ENCODE measurements at regions not wholly inside any gene's neighbourhood (a gene's known extent, or its start where the extent isn't known, plus 50 kb on each side); places are given as distances from the start of the nearest gene placed in this dataset.

- CTCF ChIA-PET = no interaction called here
- Histone ChIP-seq H3K4me1 (ENCODE audit: control insufficient read depth, insufficient read depth, low read length) (no peaks in the 10 kb centered on the region), H3K4me3 (ENCODE audit: low read depth, low read length) (no peak overlapping the region), H3K36me3 (ENCODE audit: control insufficient read depth in 2 of 2, insufficient read depth in 1 of 2, low read length in 2 of 2) (no peaks in the 10 kb centered on the region), H3K27ac (ENCODE audit: extremely low read depth, low read depth, low read length) (no peak overlapping the region), H3K9me3 (ENCODE audit: control insufficient read depth, insufficient read depth, low read depth, low read length) (no peaks in the 10 kb centered on the region)
- POLR2A ChIA-PET = no interaction called here
- TF ChIP-seq ZNF558 (tag by site-specific recombination; IDR thresholded peaks at IDR 0.05) (no peak), ZNF23 (tag by site-specific recombination; IDR thresholded peaks at IDR 0.05; ENCODE audit: borderline replicate concordance) (no peak), ZNF266 (tag by site-specific recombination; IDR thresholded peaks at IDR 0.05; ENCODE audit: low read depth) (no peak), ZNF132 (tag by site-specific recombination; IDR thresholded peaks at IDR 0.05; ENCODE audit: borderline replicate concordance) (no peak), ZNF660 (tag by site-specific recombination; IDR thresholded peaks at IDR 0.05) (no peak), ZNF843 (tag by site-specific recombination; IDR thresholded peaks at IDR 0.05) (no peak), SCRT2 (tag by site-specific recombination; IDR thresholded peaks at IDR 0.05) (no peak), INSM2 (tag by site-specific recombination; IDR thresholded peaks at IDR 0.05) (no peak), IKZF3 (tag by site-specific recombination; IDR thresholded peaks at IDR 0.05) (no peak), YY2 (tag by site-specific recombination; IDR thresholded peaks at IDR 0.05) (no peak), TRIM28 (IDR thresholded peaks at IDR 0.05; ENCODE audit: borderline replicate concordance, low read length) (no peak), SCRT1 (tag by site-specific recombination; IDR thresholded peaks at IDR 0.05; ENCODE audit: borderline replicate concordance) (no peak), ZNF510 (tag by site-specific recombination; IDR thresholded peaks at IDR 0.05; ENCODE audit: insufficient replicate concordance) (no peak), ZNF654 (tag by site-specific recombination; IDR thresholded peaks at IDR 0.05; ENCODE audit: low read depth) (no peak), ZNF175 (tag by site-specific recombination; IDR thresholded peaks at IDR 0.05) (no peak), FEZF1 (tag by site-specific recombination; IDR thresholded peaks at IDR 0.05) (no peak), ZNF624 (tag by site-specific recombination; IDR thresholded peaks at IDR 0.05) (no peak), ZNF114 (tag by site-specific recombination; IDR thresholded peaks at IDR 0.05) (no peak)
Measured at GRCh38 chr13:89965252-89965651, 1382.2 kb upstream of the MIR17HG start.

- Histone ChIP-seq H3K4me1 (ENCODE audit: control insufficient read depth, insufficient read depth, low read length) (no peaks in the 10 kb centered on the region), H3K9me3 (ENCODE audit: control insufficient read depth, insufficient read depth, low read depth, low read length) (no peaks in the 10 kb centered on the region), H3K4me3 (ENCODE audit: low read depth, low read length) (no peak overlapping the region), H3K27ac (ENCODE audit: extremely low read depth, low read depth, low read length) (no peak overlapping the region), H3K36me3 (ENCODE audit: control insufficient read depth in 2 of 2, insufficient read depth in 1 of 2, low read length in 2 of 2) (no peaks in the 10 kb centered on the region)
- ChIA-PET CTCF (interaction anchor here (0.7 kb wide), 1 partner anchor 284 kb away, joined by 3 read pairs; no protein-coding TSS in a partner anchor), POLR2A (no interaction called here)
- TF ChIP-seq ZBTB7A (tag by site-specific recombination; IDR thresholded peaks at IDR 0.05; ENCODE audit: low read depth) = no peak
- no peak for TF ChIP-seq ZIC2 (tag by site-specific recombination; IDR thresholded peaks at IDR 0.05)
- no peak for TF ChIP-seq GLIS1 (tag by site-specific recombination; IDR thresholded peaks at IDR 0.05)
- TF ChIP-seq PBX3 (CRISPR knock-in tag; IDR thresholded peaks at IDR 0.05) = no peak
- TF ChIP-seq ZFP37 (tag by site-specific recombination; IDR thresholded peaks at IDR 0.05) = no peak
- no peak for TF ChIP-seq ZNF561 (tag by site-specific recombination; IDR thresholded peaks at IDR 0.05; ENCODE audit: borderline replicate concordance)
- no peak for TF ChIP-seq ZNF76 (tag by site-specific recombination; IDR thresholded peaks at IDR 0.05; ENCODE audit: borderline replicate concordance, low read depth)
- TF ChIP-seq ZNF776 (tag by site-specific recombination; IDR thresholded peaks at IDR 0.05; ENCODE audit: borderline replicate concordance) = no peak
Measured at GRCh38 chr13:89966524-89966923, 1381.0 kb upstream of the MIR17HG start.

All from HEK293 (cell line).